Glomerular endothelial cell (primary cell): ENCODE measurements at regions not wholly inside any gene's neighbourhood (a gene's known extent, or its start where the extent isn't known, plus 50 kb on each side); places are given as distances from the start of the nearest gene placed in this dataset.
"Not testable (repeated sequence)": the region's sequence is repeated elsewhere in the genome, so short reads cannot be mapped to it uniquely, and the experiment has no call there.

Experiments used
- DNase-seq: peaks from one replicate; pipeline ENCODE4 v3.0.0-alpha.2; 2011; ENCODE audit warnings: low read depth, low spot score; ENCODE audit errors: extremely low read depth

DNA sequence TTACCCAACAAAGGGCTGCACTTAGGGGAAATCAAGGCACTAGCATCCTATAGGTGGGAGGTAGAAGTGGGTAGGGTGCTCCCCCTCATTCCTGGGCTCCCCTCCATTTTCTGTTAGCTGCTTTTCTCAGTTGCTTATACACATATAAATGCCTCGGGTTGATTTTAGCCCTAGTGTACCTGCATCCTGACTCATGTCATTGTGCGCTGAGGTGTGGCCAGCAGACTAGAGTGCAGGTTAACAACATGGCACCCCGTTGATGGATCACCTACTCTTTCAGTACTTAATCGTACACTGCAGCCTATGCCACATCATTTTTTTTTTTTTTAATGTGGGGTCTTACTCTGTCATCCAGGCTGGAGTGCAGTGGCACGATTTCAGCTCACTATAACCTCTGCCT is 144.0 kb upstream of the ITGB1 start:
- DNase-seq = no peak

DNA sequence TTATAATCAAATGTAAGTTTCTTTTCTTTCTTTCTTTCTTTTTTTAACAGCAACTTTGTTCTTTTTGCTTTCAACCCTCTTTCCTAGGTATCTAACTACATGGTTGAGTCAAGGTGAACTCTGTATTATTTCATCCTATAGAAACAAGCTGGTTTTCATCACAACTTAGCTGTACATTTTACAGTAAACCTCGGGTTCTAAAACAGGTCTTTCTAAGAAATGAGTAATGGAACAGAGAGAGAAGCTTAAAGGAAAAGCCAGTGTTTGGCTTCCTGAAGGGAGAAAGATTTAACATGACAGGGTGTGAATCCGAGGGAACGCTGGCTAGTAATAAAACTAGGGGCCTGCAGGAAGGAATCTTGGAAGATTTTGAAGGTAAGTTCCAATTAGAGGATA is 143.4 kb upstream of the ITGB1 start:
- no peak for DNase-seq

DNA sequence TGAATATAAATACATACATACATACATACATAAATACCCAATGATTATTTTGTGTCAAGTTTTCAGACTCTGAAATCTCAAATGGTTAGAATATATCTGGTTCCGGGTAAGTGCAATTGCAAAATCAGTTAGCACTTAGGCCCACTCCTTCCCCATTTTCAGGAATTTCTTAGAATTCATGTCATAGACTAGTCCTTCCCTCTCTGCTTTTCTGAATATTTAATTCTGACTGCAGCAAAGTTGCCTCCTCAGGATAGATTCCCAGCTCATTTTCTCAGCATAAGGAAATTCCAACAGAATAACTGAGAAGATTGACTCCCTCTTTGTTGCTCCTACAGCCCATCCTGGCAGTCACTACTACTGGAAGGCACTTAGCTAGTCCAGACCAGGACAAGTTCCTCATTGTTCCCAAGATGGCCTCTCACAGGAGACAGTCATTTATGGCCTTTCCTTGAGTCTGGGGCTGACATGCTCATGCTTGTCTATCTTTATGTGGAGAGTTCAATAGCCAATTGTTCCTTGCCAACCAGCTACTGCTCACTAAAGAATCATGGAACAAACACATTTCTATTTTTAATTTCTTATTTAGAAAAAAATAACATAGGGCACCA is 142.9 kb upstream of the ITGB1 start:
- DNase-seq = no peak

DNA sequence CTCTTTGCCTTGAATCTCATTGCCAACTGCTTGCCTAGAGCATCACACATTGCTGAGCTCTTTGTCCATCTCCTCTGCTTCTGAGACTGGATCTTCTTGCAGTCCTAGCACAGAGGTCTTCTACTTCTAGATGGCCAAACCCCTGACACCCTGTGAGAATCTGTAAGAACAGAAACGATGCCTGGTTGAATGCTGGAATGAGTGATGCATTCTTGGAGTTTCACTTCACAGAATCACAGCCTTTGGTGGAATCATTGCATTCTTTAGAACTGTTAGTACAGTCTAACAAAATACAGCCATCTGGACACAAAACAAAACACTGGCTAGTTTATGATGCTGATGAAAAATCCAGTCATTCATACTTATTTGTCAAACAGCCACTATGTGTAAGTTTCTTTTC is 141.7 kb upstream of the ITGB1 start:
- DNase-seq = no peak

DNA sequence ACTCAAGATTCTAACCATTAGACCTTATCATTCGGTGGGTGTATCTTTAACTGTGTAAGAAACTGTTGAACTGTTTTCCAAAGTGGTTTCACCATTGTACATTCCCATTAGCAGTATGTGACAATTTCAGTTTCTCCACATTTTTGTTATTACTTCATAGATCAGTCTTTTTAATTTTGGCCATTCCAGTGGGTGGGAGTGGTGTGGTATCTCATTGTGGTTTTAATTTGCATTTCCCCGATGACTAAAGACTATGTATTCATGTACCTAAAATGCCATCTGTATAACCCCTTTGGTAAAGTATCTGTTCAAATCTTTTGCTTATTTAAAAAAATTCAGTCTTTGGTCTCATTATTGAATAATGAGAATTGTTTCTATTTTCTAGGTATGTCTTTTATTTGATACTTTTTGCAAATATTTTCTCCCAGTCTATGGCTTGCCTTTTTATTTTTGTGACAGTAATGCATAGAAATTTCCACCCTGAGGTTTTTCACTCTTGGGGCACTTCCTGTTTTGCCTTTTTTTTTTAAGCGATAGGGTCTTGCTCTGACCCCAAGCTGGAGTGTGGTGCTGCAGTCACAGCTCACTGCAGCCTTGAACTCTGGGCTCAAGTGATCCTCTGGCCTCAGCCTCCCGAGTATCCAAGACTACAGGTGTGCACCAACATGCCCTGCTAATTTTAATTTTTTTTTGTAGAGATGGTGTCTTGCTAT is 141.1 kb upstream of the ITGB1 start:
- DNase-seq = no peak

DNA sequence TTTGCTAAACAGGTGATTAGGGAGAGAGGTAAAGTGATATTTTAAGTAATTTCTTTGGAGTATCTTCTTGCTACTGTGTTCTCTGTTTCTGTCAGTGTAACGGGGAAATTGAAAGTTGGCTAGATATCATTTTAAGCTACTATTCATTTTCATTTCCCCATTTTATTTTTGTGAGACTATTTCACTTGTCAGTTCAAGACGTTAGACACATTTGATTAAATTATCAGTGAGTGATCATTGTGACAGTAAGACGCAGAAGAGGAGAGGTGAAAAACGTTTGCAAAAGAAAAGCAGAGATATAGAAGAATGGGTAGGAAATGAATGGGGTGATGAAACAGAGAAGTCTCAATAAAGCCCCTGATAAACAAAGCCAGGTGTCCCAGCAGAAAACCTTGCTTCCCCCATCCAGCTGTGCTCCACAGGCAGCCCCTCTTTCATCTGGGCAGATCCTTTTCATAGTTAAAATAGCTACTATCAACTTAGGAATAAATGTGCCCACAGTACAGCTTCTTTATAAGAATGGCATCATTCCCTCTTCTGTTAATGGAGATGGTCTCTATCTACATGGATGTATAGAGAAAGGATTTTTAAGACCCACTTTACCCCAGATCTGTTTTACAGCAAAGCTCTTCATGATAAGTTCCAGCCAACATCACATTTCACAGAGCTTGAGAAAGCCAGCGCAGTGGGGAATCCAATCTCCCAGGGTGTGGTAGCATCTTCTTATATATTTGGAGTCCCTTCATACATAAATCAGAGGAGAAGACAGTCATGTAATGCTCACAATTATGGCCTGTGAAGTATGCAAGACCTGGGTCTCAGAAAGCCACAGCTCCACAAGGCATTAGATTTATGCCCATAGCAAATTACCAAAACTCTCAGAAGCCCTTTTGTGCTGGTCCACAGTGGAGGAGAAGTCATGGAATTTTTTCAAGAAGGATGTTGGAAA is 138.1 kb upstream of the ITGB1 start:
- DNase-seq = no peak

DNA sequence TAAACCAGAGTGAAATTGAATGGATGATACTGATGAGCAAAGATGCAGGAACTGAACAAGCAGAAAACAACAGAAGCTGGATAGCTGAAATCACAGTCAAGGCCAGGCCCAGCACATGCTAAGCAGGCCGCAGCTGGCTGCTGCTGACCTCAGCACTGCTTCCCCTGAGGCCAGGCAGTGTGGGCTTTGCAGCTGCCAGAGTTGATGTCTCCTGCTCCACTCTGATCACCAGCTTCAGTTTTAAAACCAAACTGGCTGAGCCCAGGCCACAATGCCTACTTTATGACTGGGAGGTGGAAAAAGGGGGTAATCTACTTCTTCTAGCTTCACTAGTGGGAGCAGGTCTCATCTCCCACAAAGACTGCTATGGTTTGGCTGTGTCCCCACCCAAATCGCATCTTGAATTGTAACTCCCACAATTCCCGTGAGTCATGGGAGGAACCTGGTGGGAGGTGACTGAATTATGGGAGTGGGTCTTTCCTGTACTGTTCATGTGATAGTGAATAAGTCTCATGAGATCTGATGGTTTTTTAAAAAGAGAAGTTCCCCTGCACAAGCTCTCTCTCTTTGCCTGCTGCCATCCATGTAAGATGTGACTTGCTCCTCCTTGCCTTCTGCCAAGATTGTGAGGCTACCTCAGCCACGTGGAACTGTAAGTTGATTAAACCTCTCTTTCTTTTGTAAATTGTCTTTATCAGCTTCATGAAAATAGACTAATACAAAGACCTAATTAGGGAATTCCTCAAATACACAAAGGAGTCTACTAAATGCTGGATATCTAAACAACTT is 136.4 kb upstream of the ITGB1 start:
- DNase-seq = no peak

DNA sequence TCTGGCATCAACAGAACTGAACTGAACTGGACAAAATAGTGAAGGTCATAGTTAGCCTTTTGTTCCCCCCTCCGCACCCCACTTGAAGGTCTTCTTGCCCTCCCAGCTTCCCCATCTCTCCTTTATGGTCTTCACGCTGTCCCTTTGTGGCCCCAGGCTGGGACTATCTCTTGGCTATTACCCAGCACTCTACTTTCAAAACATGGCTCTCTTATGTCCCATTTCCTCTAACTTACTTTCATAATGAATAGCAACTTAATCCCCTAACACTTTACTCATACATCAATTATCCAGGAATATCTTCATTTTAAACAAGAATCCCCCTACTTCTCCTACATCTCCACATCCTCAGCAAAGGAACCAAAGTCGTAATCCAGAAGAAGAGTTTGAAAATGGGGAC is 135.3 kb upstream of the ITGB1 start:
- DNase-seq = no peak

DNA sequence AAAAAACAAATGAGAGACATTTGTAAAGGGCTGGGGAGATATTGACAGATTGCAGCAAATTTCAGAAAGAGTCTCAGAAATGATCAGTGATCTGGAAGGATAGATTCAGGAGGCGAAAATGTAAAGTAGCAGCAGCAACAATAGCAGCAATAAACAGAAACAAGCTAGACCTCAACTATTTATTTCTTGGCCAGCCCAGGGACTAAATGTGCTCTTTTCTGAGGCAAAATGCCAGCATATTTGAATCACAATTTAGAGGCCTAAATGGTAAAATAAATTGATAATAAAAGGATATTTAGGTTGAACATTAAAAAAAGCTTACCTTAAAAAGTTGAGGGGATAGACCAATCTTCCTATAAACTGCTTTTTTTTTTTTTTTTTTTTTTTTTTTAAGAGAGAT is 134.6 kb upstream of the ITGB1 start:
- no peak for DNase-seq

DNA sequence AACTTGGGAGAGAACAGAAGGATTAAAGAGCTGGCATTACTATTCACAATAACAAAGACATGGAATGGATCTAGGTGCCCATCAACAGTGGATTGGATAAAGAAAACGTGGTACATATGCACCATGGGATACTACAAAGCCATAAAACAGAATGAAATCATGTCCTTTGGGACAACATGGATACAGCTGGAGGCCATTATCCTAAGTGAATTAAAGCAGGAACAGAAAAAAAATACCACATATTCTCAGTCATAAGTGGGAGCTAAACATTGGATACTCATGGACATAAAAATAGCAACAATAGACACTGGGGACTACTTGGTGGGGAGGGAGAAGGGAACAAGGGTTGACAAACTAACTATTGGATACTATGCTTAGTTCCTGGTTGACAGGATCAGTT is 133.2 kb upstream of the ITGB1 start:
- no peak for DNase-seq

DNA sequence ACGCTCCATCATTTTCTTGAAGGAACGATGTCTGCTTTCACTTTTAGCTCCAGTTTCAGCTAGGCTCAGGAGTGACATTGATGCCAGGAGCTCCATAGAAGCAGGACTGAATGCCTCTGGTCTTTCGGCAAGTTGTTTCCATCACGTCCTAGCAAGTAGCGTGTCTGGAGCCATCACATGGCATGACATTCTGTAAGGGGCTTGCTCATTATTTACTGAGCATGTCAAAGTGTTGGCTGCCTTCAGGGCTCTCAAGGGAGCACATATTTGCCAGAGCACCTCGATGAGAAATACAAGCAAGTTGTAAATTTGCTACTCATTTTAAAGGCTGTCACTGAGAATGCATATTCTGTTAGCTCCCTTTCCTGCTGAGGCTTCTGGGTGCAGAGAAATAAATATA is 131.0 kb upstream of the ITGB1 start:
- DNase-seq = no peak

DNA sequence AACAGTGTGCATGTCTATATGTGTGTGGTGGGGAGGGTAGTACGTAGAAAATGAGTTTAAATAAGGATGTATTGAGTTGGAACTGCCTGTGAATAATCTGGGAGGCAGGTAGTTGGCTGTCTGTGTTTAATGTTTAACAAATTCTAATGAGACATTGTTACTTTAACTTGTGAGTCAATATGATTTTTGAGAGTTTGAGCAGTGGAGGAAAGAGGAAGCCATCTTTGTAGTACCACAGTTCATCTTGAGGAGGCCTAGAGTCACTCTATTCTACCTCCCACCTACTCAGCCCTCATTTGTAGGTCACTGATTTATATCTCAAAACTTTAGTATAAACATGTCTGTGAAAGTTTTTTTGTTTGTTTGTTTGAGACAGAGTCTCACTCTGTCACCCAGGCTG is 129.9 kb upstream of the ITGB1 start:
- DNase-seq = no peak

DNA sequence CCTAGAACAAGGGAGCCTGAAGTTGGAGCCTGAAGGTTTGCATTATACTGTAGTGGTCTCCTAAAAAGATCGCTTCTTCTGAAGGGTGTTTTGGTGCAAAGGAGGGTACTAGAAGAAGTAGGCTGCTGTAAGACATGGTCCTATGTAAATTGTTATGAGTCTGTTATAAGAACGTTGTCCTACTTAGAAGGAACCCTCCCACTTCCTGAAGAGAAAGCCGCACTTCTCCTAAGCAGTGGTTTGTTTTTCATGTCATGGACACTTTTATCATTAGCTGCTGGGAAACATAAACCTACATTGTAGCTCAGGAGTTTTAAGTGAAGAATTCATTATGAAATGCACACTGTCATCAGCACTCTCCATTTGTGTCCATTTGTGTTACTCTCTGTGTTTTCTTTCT is 129.1 kb upstream of the ITGB1 start:
- DNase-seq = no peak

DNA sequence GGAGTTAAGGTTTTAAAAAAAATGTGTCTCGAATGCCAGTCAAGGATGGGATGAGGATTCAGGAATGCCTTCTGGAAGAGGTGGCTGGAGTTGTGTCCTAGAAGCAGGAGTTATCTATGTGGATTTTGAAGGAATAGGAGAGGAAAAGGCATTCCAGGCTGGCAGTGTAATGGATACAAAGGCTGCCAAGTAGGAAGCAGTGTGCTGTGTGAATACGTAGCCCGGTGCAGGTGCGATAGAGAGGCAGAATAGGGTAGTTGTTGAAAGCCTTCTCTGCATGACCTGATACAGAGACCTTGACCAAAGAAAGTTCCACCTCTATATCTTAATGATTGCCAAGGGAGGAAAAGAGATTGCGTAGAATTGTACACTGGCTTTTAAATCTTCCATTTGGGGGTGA is 128.1 kb upstream of the ITGB1 start:
- DNase-seq = no peak

DNA sequence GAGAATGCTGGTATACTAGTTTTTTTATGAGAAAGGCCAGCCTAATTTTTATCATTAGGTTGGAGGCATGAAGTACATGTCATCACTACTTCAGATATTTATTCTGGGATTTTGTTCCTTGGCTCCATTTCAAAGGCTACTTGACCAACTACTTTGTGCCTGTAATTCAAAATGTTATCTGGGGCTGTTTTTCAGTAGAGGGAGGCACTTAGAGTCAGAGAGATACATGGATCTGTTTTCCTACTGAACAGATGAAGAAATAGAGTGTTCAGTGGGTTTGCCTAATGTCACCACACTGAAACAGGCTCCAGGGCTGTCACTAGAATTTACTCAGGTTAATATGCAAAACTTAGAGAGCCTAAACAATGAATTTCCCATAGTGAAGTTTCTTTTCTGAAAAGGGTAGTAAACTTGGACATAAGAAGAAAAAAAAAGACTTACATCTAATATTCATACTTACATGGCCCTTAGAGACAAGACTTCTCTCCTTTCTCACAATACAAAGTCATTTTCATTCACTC is 127.3 kb upstream of the ITGB1 start:
- no peak for DNase-seq

DNA sequence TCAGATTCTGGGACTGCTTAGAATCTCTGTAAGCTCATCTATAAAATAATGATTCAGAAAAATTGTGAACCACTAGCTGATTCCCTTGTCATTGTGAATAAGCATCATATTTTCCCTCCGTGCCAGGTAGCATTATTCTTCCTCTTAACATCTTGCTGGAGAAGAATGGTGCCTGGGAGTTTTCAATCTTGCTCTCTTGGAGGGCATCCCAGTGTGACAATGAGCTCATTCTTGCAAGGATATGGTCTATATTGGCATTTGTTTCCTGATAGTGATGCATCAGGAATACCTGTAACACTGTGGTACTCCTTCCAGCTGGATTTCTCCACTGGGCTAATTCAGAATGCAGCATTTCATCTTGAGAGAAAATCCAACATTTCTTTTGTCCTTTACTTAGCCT is 126.4 kb upstream of the ITGB1 start:
- DNase-seq = no peak

DNA sequence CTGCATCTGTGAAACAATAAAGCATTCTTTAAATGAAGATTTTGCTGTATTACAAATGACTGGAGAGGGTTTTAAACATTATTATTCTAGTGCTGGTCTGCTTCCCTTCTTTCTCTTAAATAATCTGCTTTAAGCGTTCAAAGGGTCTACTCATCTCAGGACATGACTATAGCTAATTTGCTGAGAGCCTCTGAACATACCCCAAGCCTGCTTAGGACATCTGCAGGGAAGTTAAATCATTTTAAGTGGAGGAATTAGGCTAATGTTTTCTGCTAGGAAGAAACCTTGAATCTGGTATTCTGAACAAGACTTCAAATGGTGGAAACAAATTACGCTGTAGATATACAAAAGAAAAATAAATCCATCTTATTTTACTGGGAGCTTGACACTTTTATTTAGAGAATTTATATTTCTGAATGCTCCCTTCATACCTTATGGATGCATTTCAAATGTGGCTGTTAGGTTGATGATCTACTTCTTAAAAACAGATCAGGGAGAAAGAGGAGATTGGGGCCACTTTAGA is 124.4 kb upstream of the ITGB1 start:
- DNase-seq = no peak

DNA sequence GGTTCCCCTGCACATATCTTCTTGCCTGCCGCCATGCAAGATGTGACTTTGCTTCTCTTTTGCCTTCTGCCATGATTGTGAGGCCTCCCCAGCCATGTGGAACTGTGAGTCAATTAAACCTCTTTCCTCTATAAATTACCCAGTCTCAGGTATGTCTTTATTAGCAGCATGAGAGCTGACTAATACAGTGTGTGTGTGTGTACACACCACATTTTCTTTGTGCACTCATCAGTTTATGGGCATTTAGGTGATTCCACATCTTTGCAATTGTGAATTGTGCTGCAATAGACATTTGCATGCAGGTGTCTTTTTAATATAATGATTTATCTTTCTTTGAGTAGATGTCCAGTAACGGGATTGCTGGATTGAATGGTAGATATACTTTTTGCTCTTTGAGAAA is 122.4 kb upstream of the ITGB1 start:
- not testable (repeated sequence) for DNase-seq

DNA sequence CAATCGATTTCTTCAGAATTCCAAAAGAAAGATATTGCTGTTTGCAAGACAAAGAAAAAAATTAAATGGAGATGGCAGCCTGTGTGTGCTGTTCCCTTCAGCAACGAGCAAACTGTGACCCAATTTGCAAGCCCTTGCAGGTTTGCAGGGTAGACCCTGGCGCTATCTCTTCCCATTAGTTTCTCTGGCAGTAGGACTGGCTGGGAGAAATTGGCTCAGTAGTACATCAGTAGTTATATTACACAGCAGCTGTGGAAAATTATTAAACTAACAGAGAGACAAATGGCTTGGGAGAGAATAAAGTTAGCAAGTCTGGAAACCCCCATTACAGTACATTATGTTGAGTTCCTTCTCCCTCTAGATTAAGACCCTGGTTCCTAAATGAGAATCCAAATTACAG is 116.4 kb upstream of the ITGB1 start:
- DNase-seq = no peak

DNA sequence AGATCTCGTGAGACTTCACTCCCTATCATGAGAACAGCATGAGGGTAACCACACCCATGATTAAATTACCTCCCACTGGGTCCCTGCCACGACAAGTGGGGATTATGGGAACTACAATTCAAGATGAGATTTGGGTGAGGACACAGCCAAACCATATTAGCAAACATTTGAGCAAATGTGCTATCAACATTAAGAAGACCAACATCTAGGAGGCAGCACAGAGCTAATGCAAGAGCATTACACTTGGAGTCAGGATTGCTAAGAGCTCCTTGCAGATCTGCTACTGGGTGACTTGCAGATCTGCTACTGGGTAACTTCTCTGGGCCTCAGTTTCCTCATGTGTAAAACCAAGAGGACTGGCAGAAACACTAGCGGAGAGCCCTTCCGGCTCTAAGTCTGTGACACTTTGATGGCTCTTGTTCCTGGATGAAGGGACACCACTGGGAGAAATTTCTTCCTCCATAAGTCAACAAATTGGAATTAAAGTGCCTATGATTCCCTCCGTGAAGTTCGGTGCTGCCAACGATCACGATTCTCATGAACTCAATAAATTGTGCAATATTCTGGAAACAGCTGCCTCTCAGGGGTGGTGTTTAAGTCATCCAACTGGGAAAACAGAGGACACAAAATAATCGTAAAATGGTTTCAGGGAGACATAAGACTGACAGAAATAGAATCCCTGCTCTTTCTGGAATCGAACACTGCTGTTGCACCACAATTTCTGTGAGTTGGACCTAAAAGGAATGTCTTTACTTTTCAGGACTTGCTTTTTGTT is 115.8 kb upstream of the ITGB1 start:
- no peak for DNase-seq
